ENCODE measurements at regions not wholly inside any gene's neighbourhood (a gene's known extent, or its start where the extent isn't known, plus 50 kb on each side); places are given as distances from the start of the nearest gene placed in this dataset.
"Not testable (repeated sequence)": the region's sequence is repeated elsewhere in the genome, so short reads cannot be mapped to it uniquely, and the experiment has no call there.

GRCh38 chr9:7439355-7439995, 360.1 kb downstream of the DMAC1 start:
- TF ChIP-seq POLR2A (IDR thresholded peaks at IDR 0.05) (no peak), CTCF (IDR thresholded peaks at IDR 0.05) (no peak)
- Histone ChIP-seq H3K27me3 (no peaks in the 10 kb centered on the region), H3K4me1 (no peaks in the 10 kb centered on the region), H3K9me3 (no peaks in the 10 kb centered on the region), H3K36me3 (no peaks in the 10 kb centered on the region), H3K27ac (no peak overlapping the region), H3K4me3 (no peak overlapping the region)
- intact Hi-C loops (cut with DNase I), result no loop called here
- ATAC-seq (no peak), DNase-seq (no peak)

GRCh38 chr9:7436754-7437153, 362.8 kb downstream of the DMAC1 start:
- no peaks in the 10 kb centered on the region for H3K36me3 ChIP-seq
- no peaks in the 10 kb centered on the region for H3K9me3 ChIP-seq
- 40% methylated on average over 2 of the region's 2 CpGs for WGBS (ENCODE audit: insufficient coverage, low coverage, low lambda C conversion rate, missing lambda C conversion rate)
- no peak overlapping the region for H3K27ac ChIP-seq
- H3K27me3 ChIP-seq, result no peaks in the 10 kb centered on the region
- no peak for DNase-seq
- intact Hi-C loops (cut with DNase I), result no loop called here
- H3K4me3 ChIP-seq, result no peak overlapping the region
- no peak for ATAC-seq
- TF ChIP-seq CTCF (IDR thresholded peaks at IDR 0.05) (no peak), POLR2A (IDR thresholded peaks at IDR 0.05) (no peak)
- H3K4me1 ChIP-seq, result no peaks in the 10 kb centered on the region

GRCh38 chr9:7433508-7434292, 365.9 kb downstream of the DMAC1 start:
- H3K4me1 ChIP-seq, result no peaks in the 10 kb centered on the region
- 60% methylated on average over 2 of the region's 3 CpGs for WGBS (ENCODE audit: insufficient coverage, low coverage, low lambda C conversion rate, missing lambda C conversion rate)
- TF ChIP-seq CTCF (IDR thresholded peaks at IDR 0.05) (no peak), POLR2A (IDR thresholded peaks at IDR 0.05) (no peak)
- no peak overlapping the region for H3K4me3 ChIP-seq
- H3K27me3 ChIP-seq, result no peaks in the 10 kb centered on the region
- no peak overlapping the region for H3K27ac ChIP-seq
- no peak for ATAC-seq
- peaks cover 0 to 4% (median 0%) of the 10 kb centered on the region in 4 donors for H3K9me3 ChIP-seq
- intact Hi-C loops (cut with DNase I), result no loop called here
- H3K36me3 ChIP-seq, result no peaks in the 10 kb centered on the region
- DNase-seq, result no peak

- no peaks in the 10 kb centered on the region for H3K36me3 ChIP-seq
- ATAC-seq (no peak), DNase-seq (no peak)
- 88% methylated on average over 2 of the region's 2 CpGs for WGBS (ENCODE audit: insufficient coverage, low coverage, low lambda C conversion rate, missing lambda C conversion rate)
- no peak overlapping the region for H3K4me3 ChIP-seq
- no peaks in the 10 kb centered on the region for H3K4me1 ChIP-seq
- H3K27me3 ChIP-seq, result no peaks in the 10 kb centered on the region
- intact Hi-C loops (cut with DNase I), result no loop called here
- H3K27ac ChIP-seq, result no peak overlapping the region
- TF ChIP-seq CTCF (IDR thresholded peaks at IDR 0.05), result no peak
- TF ChIP-seq POLR2A (IDR thresholded peaks at IDR 0.05), result no peak
- peaks cover 0 to 4% (median 0%) of the 10 kb centered on the region in 4 donors for H3K9me3 ChIP-seq
Measured at GRCh38 chr9:7432989-7433388, 366.6 kb downstream of the DMAC1 start.

GRCh38 chr9:7417397-7417796, 382.2 kb downstream of the DMAC1 start:
- H3K4me1 ChIP-seq; H3K9me3 ChIP-seq; H3K36me3 ChIP-seq; intact Hi-C loops (cut with DNase I); H3K4me3 ChIP-seq; H3K27me3 ChIP-seq; H3K27ac ChIP-seq; DNase-seq; ATAC-seq: not testable (repeated sequence)
- WGBS (ENCODE audit: insufficient coverage, low coverage, low lambda C conversion rate, missing lambda C conversion rate), result 47% methylated on average over 1 of the region's 1 CpG

Data from right lobe of liver (tissue), 6 donors.